Chondrocyte (in vitro differentiated cells): ENCODE measurements at regions not wholly inside any gene's neighbourhood (a gene's known extent, or its start where the extent isn't known, plus 50 kb on each side); places are given as distances from the start of the nearest gene placed in this dataset.

ENCODE experiments used
- DNase-seq: peaks from one replicate; pipeline ENCODE4 v3.0.0; 2021; ENCODE audit warnings: mixed read lengths, low spot score
- H3K27ac Mint-ChIP-seq: one replicate; pipeline ENCODE4 v1.8.0; 2021; ENCODE audit warnings: mild to moderate bottlenecking, moderate library complexity, mixed read lengths; ENCODE audit not compliant: unreplicated experiment
- H3K27me3 Mint-ChIP-seq: 2 replicates; pipeline ENCODE4 v1.8.0; 2021; ENCODE audit warnings: low read depth, mixed read lengths
- H3K36me3 Mint-ChIP-seq: 2 replicates; pipeline ENCODE4 v1.8.0; 2021; ENCODE audit warnings: low read depth, mixed read lengths
- H3K4me1 Mint-ChIP-seq: 2 replicates; pipeline ENCODE4 v1.8.0; 2021; ENCODE audit warnings: low read depth, mild to moderate bottlenecking, mixed read lengths
- H3K4me3 Mint-ChIP-seq: one replicate; pipeline ENCODE4 v1.8.0; 2021; ENCODE audit warnings: mild to moderate bottlenecking, moderate library complexity, mixed read lengths; ENCODE audit not compliant: unreplicated experiment
- H3K9me3 Mint-ChIP-seq: 2 replicates; pipeline ENCODE4 v1.8.0; 2021; ENCODE audit warnings: low read depth, mixed read lengths
- TF ChIP-seq, protein P1 (sequence below): fragments of 200-600 bp; sonication (generic); IDR thresholded peaks from 2 replicates; pipeline ENCODE4 v1.5.0; 2021; ENCODE audit warnings: antibody characterized with exemption, mild to moderate bottlenecking, moderate library complexity

DNA sequence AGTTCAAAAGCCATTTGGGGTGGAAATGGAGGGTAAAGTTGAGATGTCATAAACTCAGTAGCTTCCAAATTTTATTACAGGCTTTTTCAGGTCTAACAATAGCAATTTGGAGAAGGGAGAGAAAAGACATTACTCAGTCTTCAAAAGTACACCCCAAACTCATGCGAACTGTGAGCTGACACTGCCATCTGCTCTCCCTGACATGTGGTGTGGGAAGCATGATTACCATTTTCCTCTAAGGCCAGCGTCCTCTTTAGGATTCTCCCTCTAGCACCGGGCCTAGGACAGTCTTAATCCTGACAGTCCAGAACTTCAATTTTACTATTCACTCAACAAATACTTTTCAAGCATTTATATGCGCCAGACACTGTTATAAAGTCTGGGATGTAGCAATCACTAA is 536.0 kb upstream of the JARID2 start:
- TF ChIP-seq, protein P1, sequence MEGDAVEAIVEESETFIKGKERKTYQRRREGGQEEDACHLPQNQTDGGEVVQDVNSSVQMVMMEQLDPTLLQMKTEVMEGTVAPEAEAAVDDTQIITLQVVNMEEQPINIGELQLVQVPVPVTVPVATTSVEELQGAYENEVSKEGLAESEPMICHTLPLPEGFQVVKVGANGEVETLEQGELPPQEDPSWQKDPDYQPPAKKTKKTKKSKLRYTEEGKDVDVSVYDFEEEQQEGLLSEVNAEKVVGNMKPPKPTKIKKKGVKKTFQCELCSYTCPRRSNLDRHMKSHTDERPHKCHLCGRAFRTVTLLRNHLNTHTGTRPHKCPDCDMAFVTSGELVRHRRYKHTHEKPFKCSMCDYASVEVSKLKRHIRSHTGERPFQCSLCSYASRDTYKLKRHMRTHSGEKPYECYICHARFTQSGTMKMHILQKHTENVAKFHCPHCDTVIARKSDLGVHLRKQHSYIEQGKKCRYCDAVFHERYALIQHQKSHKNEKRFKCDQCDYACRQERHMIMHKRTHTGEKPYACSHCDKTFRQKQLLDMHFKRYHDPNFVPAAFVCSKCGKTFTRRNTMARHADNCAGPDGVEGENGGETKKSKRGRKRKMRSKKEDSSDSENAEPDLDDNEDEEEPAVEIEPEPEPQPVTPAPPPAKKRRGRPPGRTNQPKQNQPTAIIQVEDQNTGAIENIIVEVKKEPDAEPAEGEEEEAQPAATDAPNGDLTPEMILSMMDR: no peak
- no peak overlapping the region for H3K27ac Mint-ChIP-seq
- H3K4me1 Mint-ChIP-seq: peaks cover 43% of the 10 kb centered on the region
- H3K4me3 Mint-ChIP-seq: no peak overlapping the region
- H3K9me3 Mint-ChIP-seq: no peaks in the 10 kb centered on the region
- DNase-seq: no peak
- no peaks in the 10 kb centered on the region for H3K27me3 Mint-ChIP-seq
- peaks cover 2% of the 10 kb centered on the region for H3K36me3 Mint-ChIP-seq

DNA sequence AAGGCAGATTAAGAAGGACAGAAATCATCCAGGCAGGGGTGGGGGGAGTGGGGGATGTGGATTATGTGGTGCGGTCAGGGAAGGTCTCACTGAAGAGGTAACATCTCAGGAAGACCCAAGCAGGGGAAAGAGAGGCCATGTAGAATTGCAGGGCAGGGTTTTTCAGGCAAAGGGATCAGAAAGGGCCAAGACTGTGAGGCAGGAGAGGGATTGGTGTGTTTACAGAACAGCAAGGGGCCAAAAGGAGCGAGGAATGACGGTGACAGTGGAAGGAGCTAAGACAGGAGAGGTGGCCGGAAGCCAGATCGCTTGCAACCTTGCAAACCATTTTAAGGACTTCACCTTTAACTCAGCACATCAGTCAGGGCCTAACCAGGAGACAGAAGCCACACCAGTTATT is 535.4 kb upstream of the JARID2 start:
- Mint-ChIP-seq H3K4me3 (no peak overlapping the region), H3K9me3 (no peaks in the 10 kb centered on the region), H3K27me3 (no peaks in the 10 kb centered on the region), H3K36me3 (peaks cover 2% of the 10 kb centered on the region), H3K4me1 (peaks cover 38% of the 10 kb centered on the region), H3K27ac (no peak overlapping the region)
- TF ChIP-seq, protein P1: no peak
- no peak for DNase-seq

DNA sequence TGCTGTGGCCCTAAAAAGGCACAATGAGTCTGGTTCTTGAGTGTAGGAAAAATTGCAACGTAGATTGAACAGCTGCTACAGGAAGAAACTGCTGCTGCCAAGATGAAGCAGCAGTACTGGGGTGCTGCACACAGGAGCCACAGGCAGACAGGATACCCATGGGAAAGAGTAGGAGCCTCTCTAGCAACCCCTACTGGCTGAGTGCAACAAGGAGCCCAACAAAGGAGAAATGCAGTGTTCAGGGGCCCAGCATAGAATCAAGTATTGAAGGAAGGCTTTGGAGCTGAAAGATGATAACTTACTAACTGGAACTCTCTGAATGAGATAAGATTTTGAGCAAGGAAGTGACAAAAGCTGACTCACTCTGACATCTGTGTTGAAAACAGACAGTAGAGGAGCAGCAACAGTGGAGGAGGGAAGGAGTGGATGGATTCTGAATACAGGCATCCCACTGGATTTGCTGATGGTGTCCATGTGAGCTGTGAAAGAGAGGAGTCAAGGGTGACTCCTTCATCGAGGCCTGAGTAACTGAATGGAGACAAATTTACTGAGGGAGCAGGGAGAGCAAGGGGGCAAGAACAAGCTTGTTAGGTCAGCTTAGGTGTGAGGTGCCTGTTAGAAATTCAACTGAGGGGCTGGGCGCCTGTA is 534.7 kb upstream of the JARID2 start:
- Mint-ChIP-seq H3K4me1 (peaks cover 34% of the 10 kb centered on the region), H3K36me3 (peaks cover 2% of the 10 kb centered on the region), H3K4me3 (no peak overlapping the region), H3K27ac (peak overlapping the region; percentile 70), H3K27me3 (no peaks in the 10 kb centered on the region), H3K9me3 (no peaks in the 10 kb centered on the region)
- no peak for DNase-seq
- TF ChIP-seq, protein P1: peak; percentile 73

DNA sequence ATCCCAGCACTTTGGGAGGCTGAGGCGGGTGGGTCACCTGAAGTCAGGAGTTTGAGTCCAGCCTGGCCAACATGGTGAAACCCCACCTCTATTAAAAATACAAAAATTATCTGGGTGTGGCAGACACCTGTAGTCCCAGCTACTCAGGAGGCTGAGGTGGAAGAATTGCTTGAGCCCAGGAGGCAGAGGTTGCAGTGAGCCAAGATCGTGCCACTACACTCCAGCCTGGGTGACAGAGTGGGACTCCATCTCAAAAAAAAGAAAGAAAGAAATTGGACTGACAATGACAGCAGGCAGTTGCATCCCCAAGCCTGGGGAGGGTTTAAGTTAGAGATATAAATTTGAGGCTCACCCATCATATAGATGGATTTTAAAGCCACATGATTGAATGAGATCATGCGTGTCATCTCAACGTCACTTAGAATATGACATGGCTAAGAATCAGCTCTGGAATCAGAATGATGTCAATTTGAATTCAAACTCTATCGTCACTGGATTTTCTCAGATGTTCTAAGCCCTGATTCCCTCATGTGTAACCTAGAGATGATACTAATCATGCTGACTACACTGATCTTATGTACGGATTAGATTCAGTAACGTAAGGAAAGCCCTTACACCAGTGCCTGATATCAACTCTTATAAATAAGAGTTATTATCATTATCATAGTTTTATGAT is 534.0 kb upstream of the JARID2 start:
- Mint-ChIP-seq H3K27me3 (no peaks in the 10 kb centered on the region), H3K36me3 (peaks cover 2% of the 10 kb centered on the region), H3K27ac (no peak overlapping the region), H3K4me1 (peaks cover 28% of the 10 kb centered on the region), H3K9me3 (no peaks in the 10 kb centered on the region), H3K4me3 (no peak overlapping the region)
- TF ChIP-seq, protein P1: no peak
- no peak for DNase-seq

DNA sequence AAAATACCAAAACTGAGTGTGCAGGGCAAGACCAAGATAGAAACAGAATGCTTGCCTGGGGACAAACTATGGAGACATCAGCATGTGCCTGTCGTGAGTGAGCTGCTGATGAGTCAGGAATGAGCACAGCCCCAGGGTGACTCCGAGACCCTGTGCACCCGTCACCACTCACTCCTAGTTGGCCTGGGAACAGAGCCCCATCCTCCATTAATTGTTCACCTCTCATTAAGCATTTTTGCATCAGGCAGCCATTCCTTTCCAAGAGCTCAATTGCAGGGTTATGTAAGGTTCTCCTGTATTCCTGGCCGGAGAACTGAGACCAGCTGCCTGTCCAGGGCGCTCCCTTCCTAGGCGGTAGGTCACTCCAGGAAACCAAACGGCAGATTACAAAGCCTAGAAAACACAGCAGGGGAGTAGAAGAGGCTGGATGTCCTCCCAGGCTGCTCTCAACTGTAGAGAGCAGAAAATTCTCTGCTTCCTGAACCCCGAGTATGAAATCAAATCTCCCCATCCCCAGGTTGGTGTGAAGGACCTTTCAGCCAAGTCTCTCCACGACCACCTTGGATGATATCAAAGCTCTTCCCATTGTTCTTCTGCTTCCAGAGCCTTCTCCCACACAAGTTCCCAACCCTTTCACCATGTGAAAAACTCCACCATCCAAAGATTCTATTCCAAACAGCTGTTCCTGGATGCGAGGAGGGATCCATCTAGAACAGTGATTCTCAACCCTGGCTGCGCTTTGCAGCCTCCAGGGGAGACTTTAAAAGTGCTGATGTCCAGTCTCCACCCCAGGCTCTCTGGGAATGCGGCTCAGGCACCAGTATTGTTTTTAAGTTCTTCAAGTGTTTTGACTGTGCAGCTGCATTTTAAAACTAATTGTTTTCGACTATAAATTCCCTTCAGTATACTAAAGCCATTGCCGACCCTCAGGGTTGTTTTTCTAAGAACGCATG is 532.6 kb upstream of the JARID2 start:
- Mint-ChIP-seq H3K27ac (peak overlapping the region; percentile 70), H3K9me3 (no peaks in the 10 kb centered on the region), H3K4me3 (no peak overlapping the region), H3K36me3 (peaks cover 2% of the 10 kb centered on the region), H3K27me3 (no peaks in the 10 kb centered on the region), H3K4me1 (peaks cover 19% of the 10 kb centered on the region)
- DNase-seq: no peak
- TF ChIP-seq, protein P1: no peak
